ENCODE measurements at regions not wholly inside any gene's neighbourhood (a gene's known extent, or its start where the extent isn't known, plus 50 kb on each side); places are given as distances from the start of the nearest gene placed in this dataset.

- TF ChIP-seq SP1 (IDR thresholded peaks at IDR 0.05; ENCODE audit: low read depth, low read length) (no peak), CTCF (IDR thresholded peaks at IDR 0.05 in 2 of 3, conservative IDR thresholded peaks at IDR 0.05 in 1 of 3; ENCODE audit: control insufficient read depth in 2 of 3, extremely low read depth in 1 of 3, insufficient read depth in 1 of 3, low read depth in 3 of 3, low read length in 3 of 3) (no peak), HCFC1 (IDR thresholded peaks at IDR 0.05; ENCODE audit: low read length) (no peak), ZBTB33 (IDR thresholded peaks at IDR 0.05) (no peak), RBBP5 (conservative IDR thresholded peaks at IDR 0.05) (no peak), REST (IDR thresholded peaks at IDR 0.05; ENCODE audit: low read depth, low read length) (no peak), TCF12 (IDR thresholded peaks at IDR 0.05; ENCODE audit: low read depth, low read length) (no peak), TCF7 (IDR thresholded peaks at IDR 0.05; ENCODE audit: borderline replicate concordance) (no peak), SIN3A (IDR thresholded peaks at IDR 0.05; ENCODE audit: low read depth, low read length) (no peak), EP300 (IDR thresholded peaks at IDR 0.05; ENCODE audit: borderline replicate concordance in 1 of 2, control insufficient read depth in 1 of 2, low read depth in 2 of 2, low read length in 2 of 2) (no peak), ETV6 (conservative IDR thresholded peaks at IDR 0.05 in 1 of 2, IDR thresholded peaks at IDR 0.05 in 1 of 2; ENCODE audit: borderline replicate concordance in 1 of 2, low read depth in 1 of 2) (no peak), KLF5 (IDR thresholded peaks at IDR 0.05; ENCODE audit: partially characterized antibody) (no peak), EZH2 (IDR thresholded peaks at IDR 0.05; ENCODE audit: borderline replicate concordance, control insufficient read depth, low read depth, low read length) (no peak), TAF1 (IDR thresholded peaks at IDR 0.05; ENCODE audit: borderline replicate concordance, low read depth, low read length) (no peak)
These were observed 557.5 kb downstream of the SH2D4B start for GRCh38 chr10:81095238-81095637.
